SK-N-SH (cell line): ENCODE measurements at regions not wholly inside any gene's neighbourhood (a gene's known extent, or its start where the extent isn't known, plus 50 kb on each side); places are given as distances from the start of the nearest gene placed in this dataset.

Source experiments
- CTCF ChIA-PET: fragments of 300-600, 350-600 bp; formaldehyde crosslinking; extraction: SDS; loops from one replicate; lab custom pipeline; 2021; lab: Yijun Ruan, JAX
- POLR2A ChIA-PET: fragments of 350-600 bp; sonication (Branson Sonifier 250); formaldehyde crosslinking; extraction: SDS; loops from one replicate; lab custom pipeline; 2020; ENCODE audit warnings: antibody characterized with exemption, inconsistent platforms; lab: Yijun Ruan, JAX
- DNase-seq: peaks from one replicate; pipeline ENCODE4 v3.0.0; 2012
- H2AFZ ChIP-seq: fragments of 200-600 bp; sonication (generic); 2 replicates; pipeline ENCODE4 v1.8.1; 2016; ENCODE audit warnings: antibody characterized with exemption, mild to moderate bottlenecking, low read depth
- H3F3A ChIP-seq: fragments of 200-600 bp; sonication (generic); replicated peaks from 2 replicates; pipeline ENCODE3; 2016; ENCODE audit warnings: antibody characterized with exemption, mild to moderate bottlenecking; ENCODE audit not compliant: insufficient read depth
- H3K27ac ChIP-seq, 2 experiments: fragments of 200-500 bp in 1 of 2; fragments of 200-600 bp in 1 of 2; sonication (Bioruptor generic) in 1 of 2; sonication (generic), shearing (Covaris generic) in 1 of 2; 2 replicates each; pipeline versions ENCODE4 v1.5.1 to v1.6.1; 2014 to 2016; ENCODE audit warnings: low read depth in 2 of 2, inconsistent platforms in 1 of 2, low read length in 1 of 2, mild to moderate bottlenecking in 1 of 2, mixed read lengths in 1 of 2
- H3K27me3 ChIP-seq: fragments of 200-600 bp; sonication (generic), shearing (Covaris generic); 2 replicates; pipeline ENCODE4 v1.6.1; 2016; ENCODE audit warnings: mixed run types; ENCODE audit not compliant: insufficient read depth
- H3K36me3 ChIP-seq, 2 experiments: fragments of 200-500 bp in 1 of 2; fragments of 200-600 bp in 1 of 2; sonication (Bioruptor generic) in 1 of 2; sonication (generic) in 1 of 2; replicated peaks in 1 of 2; 2 replicates each; pipeline versions ENCODE3 to v1.5.1; 2014 to 2016; ENCODE audit warnings: low read length in 1 of 2, mild to moderate bottlenecking in 1 of 2; ENCODE audit not compliant: insufficient read depth in 2 of 2, control insufficient read depth in 1 of 2
- H3K4me1 ChIP-seq, 2 experiments: fragments of 200-500 bp in 1 of 2; fragments of 200-600 bp in 1 of 2; sonication (Bioruptor generic) in 1 of 2; sonication (generic), shearing (Covaris generic) in 1 of 2; 2 replicates each; pipeline versions ENCODE4 v1.5.1 to v1.6.1; 2014 to 2016; ENCODE audit warnings: low read depth in 1 of 2, low read length in 1 of 2, mixed run types in 1 of 2; ENCODE audit not compliant: insufficient read depth in 2 of 2, control insufficient read depth in 1 of 2
- H3K4me2 ChIP-seq: fragments of 200-600 bp; sonication (generic), shearing (Covaris generic); 2 replicates; pipeline ENCODE4 v1.6.1; 2017; ENCODE audit warnings: mixed run types
- H3K4me3 ChIP-seq, 2 experiments: fragments of 200-500 bp in 1 of 2; fragments of 200-600 bp in 1 of 2; sonication (Bioruptor generic) in 1 of 2; sonication (generic), shearing (Covaris generic) in 1 of 2; 2 replicates each; pipeline versions ENCODE4 v1.5.1 to v1.8.1; 2014 to 2016; ENCODE audit warnings: low read depth in 2 of 2, inconsistent platforms in 1 of 2, low read length in 1 of 2, mild to moderate bottlenecking in 1 of 2, mixed read lengths in 1 of 2, moderate library complexity in 1 of 2
- H3K79me2 ChIP-seq: fragments of 200-600 bp; sonication (generic); 2 replicates; pipeline ENCODE4 v1.8.1; 2017; ENCODE audit warnings: mild to moderate bottlenecking; ENCODE audit not compliant: insufficient read depth
- H3K9ac ChIP-seq: fragments of 200-600 bp; sonication (generic); 2 replicates; pipeline ENCODE4 v1.6.1; 2017; ENCODE audit warnings: mixed run types
- H3K9me2 ChIP-seq: fragments of 200-600 bp; sonication (generic); 2 replicates; pipeline ENCODE4 v1.6.1; 2017; ENCODE audit warnings: mixed run types
- H3K9me3 ChIP-seq: fragments of 200-600 bp; sonication (generic); 2 replicates; pipeline ENCODE4 v1.6.1; 2017; ENCODE audit warnings: mixed run types, mild to moderate bottlenecking, moderate library complexity
- H4K20me1 ChIP-seq: fragments of 200-600 bp; sonication (generic); 2 replicates; pipeline ENCODE4 v1.6.1; 2017; ENCODE audit warnings: mild to moderate bottlenecking, mixed run types; ENCODE audit not compliant: insufficient read depth
- ELF1 ChIP-seq: IDR thresholded peaks from 2 replicates; pipeline ENCODE4 v1.4.0; 2012
- FOXJ3 ChIP-seq: sonication (generic); formaldehyde crosslinking; IDR thresholded peaks from 2 replicates; pipeline ENCODE4 v1.5.1; 2020; ENCODE audit warnings: mild to moderate bottlenecking, missing genetic modification reagents
- FOXM1 ChIP-seq: IDR thresholded peaks from 2 replicates; pipeline ENCODE4 v1.4.0; 2012; ENCODE audit warnings: low read depth, mild to moderate bottlenecking
- GATA2 ChIP-seq: sonication (generic); formaldehyde crosslinking; IDR thresholded peaks from 2 replicates; pipeline ENCODE4 v1.5.0; 2020; ENCODE audit warnings: mild to moderate bottlenecking, missing genetic modification reagents
- MEF2A ChIP-seq: IDR thresholded peaks from 2 replicates; pipeline ENCODE4 v1.4.0; 2012; ENCODE audit warnings: low read depth, borderline replicate concordance
- PBX3 ChIP-seq: IDR thresholded peaks from 2 replicates; pipeline ENCODE4; 2012
- RAD21 ChIP-seq: IDR thresholded peaks from 2 replicates; pipeline ENCODE4 v1.6.1; 2012; ENCODE audit warnings: mild to moderate bottlenecking, low read length
- RXRA ChIP-seq: IDR thresholded peaks from 2 replicates; pipeline ENCODE4 v1.4.0; 2012; ENCODE audit warnings: low read depth, mild to moderate bottlenecking, borderline replicate concordance
- SMC3 ChIP-seq: IDR thresholded peaks from 2 replicates; pipeline ENCODE4 v1.6.1; 2012; ENCODE audit warnings: low read depth, low read length, improper control_type of control experiment
- TCF12 ChIP-seq: IDR thresholded peaks from 2 replicates; pipeline ENCODE4 v1.4.0; 2012
- USF2 ChIP-seq: fragments of 150-350 bp; IDR thresholded peaks from 2 replicates; pipeline ENCODE4 v1.6.1; 2017; ENCODE audit warnings: antibody characterized with exemption, low read length, low read depth, borderline replicate concordance
- YY1 ChIP-seq: IDR thresholded peaks from 2 replicates; pipeline ENCODE4 v1.4.0; 2012; ENCODE audit warnings: low read depth, mild to moderate bottlenecking
- WGBS: methylation state at CpG from one replicate; pipeline ENCODE4 v1.1.6; 2017; ENCODE audit warnings: low lambda C conversion rate; 5-methylcytosine and 5-hydroxymethylcytosine counted together
- TF ChIP-seq, protein P1 (sequence below): fragments of 200-600 bp; sonication (generic); IDR thresholded peaks from 2 replicates; pipeline ENCODE4 v1.6.1; 2017; ENCODE audit warnings: antibody characterized with exemption, mild to moderate bottlenecking, moderate library complexity
- TF ChIP-seq, protein P2 (sequence below): IDR thresholded peaks from 2 replicates; pipeline ENCODE4 v1.6.1; 2012; ENCODE audit warnings: mild to moderate bottlenecking, low read depth, low read length, moderate library complexity

- TF ChIP-seq USF2 (no peak), PBX3 (no peak), TCF12 (no peak), RXRA (no peak), GATA2 (no peak), FOXM1 (no peak), YY1 (no peak), SMC3 (no peak), MEF2A (no peak), FOXJ3 (CRISPR knock-in tag) (no peak), RAD21 (no peak), ELF1 (no peak)
- TF ChIP-seq, protein P1, sequence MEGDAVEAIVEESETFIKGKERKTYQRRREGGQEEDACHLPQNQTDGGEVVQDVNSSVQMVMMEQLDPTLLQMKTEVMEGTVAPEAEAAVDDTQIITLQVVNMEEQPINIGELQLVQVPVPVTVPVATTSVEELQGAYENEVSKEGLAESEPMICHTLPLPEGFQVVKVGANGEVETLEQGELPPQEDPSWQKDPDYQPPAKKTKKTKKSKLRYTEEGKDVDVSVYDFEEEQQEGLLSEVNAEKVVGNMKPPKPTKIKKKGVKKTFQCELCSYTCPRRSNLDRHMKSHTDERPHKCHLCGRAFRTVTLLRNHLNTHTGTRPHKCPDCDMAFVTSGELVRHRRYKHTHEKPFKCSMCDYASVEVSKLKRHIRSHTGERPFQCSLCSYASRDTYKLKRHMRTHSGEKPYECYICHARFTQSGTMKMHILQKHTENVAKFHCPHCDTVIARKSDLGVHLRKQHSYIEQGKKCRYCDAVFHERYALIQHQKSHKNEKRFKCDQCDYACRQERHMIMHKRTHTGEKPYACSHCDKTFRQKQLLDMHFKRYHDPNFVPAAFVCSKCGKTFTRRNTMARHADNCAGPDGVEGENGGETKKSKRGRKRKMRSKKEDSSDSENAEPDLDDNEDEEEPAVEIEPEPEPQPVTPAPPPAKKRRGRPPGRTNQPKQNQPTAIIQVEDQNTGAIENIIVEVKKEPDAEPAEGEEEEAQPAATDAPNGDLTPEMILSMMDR: no peak
- TF ChIP-seq, protein P2, sequence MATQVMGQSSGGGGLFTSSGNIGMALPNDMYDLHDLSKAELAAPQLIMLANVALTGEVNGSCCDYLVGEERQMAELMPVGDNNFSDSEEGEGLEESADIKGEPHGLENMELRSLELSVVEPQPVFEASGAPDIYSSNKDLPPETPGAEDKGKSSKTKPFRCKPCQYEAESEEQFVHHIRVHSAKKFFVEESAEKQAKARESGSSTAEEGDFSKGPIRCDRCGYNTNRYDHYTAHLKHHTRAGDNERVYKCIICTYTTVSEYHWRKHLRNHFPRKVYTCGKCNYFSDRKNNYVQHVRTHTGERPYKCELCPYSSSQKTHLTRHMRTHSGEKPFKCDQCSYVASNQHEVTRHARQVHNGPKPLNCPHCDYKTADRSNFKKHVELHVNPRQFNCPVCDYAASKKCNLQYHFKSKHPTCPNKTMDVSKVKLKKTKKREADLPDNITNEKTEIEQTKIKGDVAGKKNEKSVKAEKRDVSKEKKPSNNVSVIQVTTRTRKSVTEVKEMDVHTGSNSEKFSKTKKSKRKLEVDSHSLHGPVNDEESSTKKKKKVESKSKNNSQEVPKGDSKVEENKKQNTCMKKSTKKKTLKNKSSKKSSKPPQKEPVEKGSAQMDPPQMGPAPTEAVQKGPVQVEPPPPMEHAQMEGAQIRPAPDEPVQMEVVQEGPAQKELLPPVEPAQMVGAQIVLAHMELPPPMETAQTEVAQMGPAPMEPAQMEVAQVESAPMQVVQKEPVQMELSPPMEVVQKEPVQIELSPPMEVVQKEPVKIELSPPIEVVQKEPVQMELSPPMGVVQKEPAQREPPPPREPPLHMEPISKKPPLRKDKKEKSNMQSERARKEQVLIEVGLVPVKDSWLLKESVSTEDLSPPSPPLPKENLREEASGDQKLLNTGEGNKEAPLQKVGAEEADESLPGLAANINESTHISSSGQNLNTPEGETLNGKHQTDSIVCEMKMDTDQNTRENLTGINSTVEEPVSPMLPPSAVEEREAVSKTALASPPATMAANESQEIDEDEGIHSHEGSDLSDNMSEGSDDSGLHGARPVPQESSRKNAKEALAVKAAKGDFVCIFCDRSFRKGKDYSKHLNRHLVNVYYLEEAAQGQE: no peak
- POLR2A ChIA-PET: no interaction called here
- Histone ChIP-seq H3F3A (no peaks in the 10 kb centered on the region), H3K27me3 (no peaks in the 10 kb centered on the region), H3K4me3 (no peak overlapping the region), H3K9ac (no peak overlapping the region), H3K27ac (no peak overlapping the region), H3K4me1 (no peaks in the 10 kb centered on the region), H2AFZ (no peak overlapping the region), H3K9me3 (no peaks in the 10 kb centered on the region), H3K36me3 (no peaks in the 10 kb centered on the region), H4K20me1 (no peaks in the 10 kb centered on the region), H3K4me2 (no peak overlapping the region), H3K79me2 (no peaks in the 10 kb centered on the region), H3K9me2 (no peaks in the 10 kb centered on the region)
- no peak for DNase-seq
- WGBS: 13% methylated on average over 3 of the region's 3 CpGs
- CTCF ChIA-PET: no interaction called here
These were observed 338.0 kb upstream of the SASH1 start for GRCh38 chr6:148004651-148005050.
